Kidney (tissue), 13 donors: ENCODE measurements at regions not wholly inside any gene's neighbourhood (a gene's known extent, or its start where the extent isn't known, plus 50 kb on each side); places are given as distances from the start of the nearest gene placed in this dataset.

Experiments used
- DNase-seq, 5 donors: peaks; one replicate each; pipeline ENCODE4 v3.0.0-alpha.2; 2013 to 2020
- FAIRE-seq: peaks from 2 replicates; lab custom pipeline; 2012; peaks lifted over from hg19 to GRCh38; lab: Jason Lieb, UNC
- H3K27ac ChIP-seq, 2 donors: one replicate each; pipeline ENCODE4 v1.7.0; 2013; ENCODE audit warnings: low read depth in 2 of 2, low read length in 2 of 2, inconsistent platforms in 1 of 2
- H3K27me3 ChIP-seq: one replicate; pipeline ENCODE4 v1.7.1; 2013; ENCODE audit warnings: low read length, inconsistent platforms; ENCODE audit not compliant: control insufficient read depth, insufficient read depth
- H3K36me3 ChIP-seq, 3 donors: one replicate each; pipeline versions ENCODE4 v1.7.0 to v1.7.1; 2013; ENCODE audit warnings: low read length in 3 of 3, control low read depth in 1 of 3, inconsistent platforms in 1 of 3; ENCODE audit not compliant: insufficient read depth in 3 of 3, control insufficient read depth in 2 of 3
- H3K4me1 ChIP-seq, 3 donors: one replicate each; pipeline versions ENCODE4 v1.7.0 to v1.7.1; 2013; ENCODE audit warnings: low read length in 3 of 3, inconsistent platforms in 1 of 3, low read depth in 1 of 3; ENCODE audit not compliant: control insufficient read depth in 2 of 3, insufficient read depth in 2 of 3
- H3K4me3 ChIP-seq, 3 donors: one replicate each; pipeline versions ENCODE4 v1.7.0 to v1.8.1; 2013; ENCODE audit warnings: low read length in 3 of 3, control low read depth in 1 of 3, inconsistent platforms in 1 of 3
- H3K9ac ChIP-seq, 3 donors: one replicate each; pipeline versions ENCODE4 v1.7.0 to v1.7.1; 2013; ENCODE audit warnings: low read length in 3 of 3, control low read depth in 1 of 3, inconsistent platforms in 1 of 3
- H3K9me3 ChIP-seq, 3 donors: one replicate each; pipeline versions ENCODE4 v1.7.0 to v1.7.1; 2013; ENCODE audit warnings: low read length in 3 of 3, control low read depth in 1 of 3, inconsistent platforms in 1 of 3; ENCODE audit not compliant: control insufficient read depth in 2 of 3, insufficient read depth in 1 of 3
- intact Hi-C: fragments of 100-400 bp; cut with DNase I; formaldehyde crosslinking; loops from one replicate; pipeline ENCODE4 v1.11.1; 2022
- TF ChIP-seq, protein P1 (sequence below): IDR thresholded peaks from 3 replicates; pipeline ENCODE4 v1.5.1; 2012; ENCODE audit warnings: mild to moderate bottlenecking, moderate library complexity, borderline replicate concordance; ENCODE audit not compliant: insufficient read depth; ENCODE audit errors: extremely low read depth
- donor health status: control.
- donor health status: control.
- donor health status: control.
- donor health status: control.
- donor health status: control.
- donor health status: DM: yes; HTN: yes; CAD: no.
- donor health status: Normal renal cell carcinoma (clear cell type).

DNA sequence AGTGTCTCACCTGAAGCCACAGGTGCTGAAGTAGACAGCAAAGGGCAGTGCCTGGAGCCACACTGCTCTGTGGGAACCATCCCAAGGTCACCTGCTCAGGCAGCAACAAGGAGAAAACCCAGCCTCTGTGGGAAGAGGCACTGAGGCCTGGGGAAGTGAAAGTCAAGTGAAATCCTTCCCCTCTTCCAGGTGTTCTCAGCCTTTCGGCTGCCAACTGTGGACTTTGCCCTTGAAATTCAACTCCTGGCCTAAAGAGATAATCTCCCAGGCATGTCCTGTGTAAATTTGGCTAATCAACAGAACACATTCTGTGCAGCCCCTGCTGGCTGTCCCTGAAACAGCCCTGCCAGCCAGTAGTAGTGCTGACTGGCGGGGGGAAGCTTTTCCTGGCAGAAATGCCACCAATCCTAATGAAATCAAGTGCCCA is 112.1 kb downstream of the RPL27A start:
- no peaks in the 10 kb centered on the region for H3K36me3 ChIP-seq
- no peak overlapping the region for H3K9ac ChIP-seq
- no peak overlapping the region for H3K27ac ChIP-seq
- FAIRE-seq (no peak), DNase-seq (peak in 3 of 5 donors; percentile 17 to 66 (median 47))
- no peak overlapping the region for H3K4me3 ChIP-seq
- TF ChIP-seq, protein P1, sequence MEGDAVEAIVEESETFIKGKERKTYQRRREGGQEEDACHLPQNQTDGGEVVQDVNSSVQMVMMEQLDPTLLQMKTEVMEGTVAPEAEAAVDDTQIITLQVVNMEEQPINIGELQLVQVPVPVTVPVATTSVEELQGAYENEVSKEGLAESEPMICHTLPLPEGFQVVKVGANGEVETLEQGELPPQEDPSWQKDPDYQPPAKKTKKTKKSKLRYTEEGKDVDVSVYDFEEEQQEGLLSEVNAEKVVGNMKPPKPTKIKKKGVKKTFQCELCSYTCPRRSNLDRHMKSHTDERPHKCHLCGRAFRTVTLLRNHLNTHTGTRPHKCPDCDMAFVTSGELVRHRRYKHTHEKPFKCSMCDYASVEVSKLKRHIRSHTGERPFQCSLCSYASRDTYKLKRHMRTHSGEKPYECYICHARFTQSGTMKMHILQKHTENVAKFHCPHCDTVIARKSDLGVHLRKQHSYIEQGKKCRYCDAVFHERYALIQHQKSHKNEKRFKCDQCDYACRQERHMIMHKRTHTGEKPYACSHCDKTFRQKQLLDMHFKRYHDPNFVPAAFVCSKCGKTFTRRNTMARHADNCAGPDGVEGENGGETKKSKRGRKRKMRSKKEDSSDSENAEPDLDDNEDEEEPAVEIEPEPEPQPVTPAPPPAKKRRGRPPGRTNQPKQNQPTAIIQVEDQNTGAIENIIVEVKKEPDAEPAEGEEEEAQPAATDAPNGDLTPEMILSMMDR: peak; percentile 24
- H3K9me3 ChIP-seq: no peaks in the 10 kb centered on the region
- H3K4me1 ChIP-seq: peaks cover 0 to 2% (median 0%) of the 10 kb centered on the region in 3 donors
- H3K27me3 ChIP-seq: no peaks in the 10 kb centered on the region
- intact Hi-C loops: no loop called here

DNA sequence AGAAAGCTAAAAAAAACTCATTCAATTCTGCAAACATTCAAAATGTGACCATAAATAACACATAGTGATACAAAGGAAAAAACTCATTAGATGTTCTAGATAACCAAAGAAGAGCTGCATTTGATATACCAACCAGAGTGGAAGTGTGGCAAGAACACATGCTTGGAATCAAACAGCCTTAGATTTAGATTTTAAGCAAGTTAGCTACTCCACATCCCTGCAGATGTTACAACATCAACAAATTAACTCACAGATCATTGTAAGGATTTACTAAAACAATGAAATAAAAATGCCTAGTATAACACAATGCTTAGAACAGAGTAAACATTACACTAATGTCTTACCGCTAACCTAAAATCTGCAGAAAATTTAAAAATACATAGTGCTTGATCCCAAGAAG is 114.0 kb upstream of the AKIP1 start:
- TF ChIP-seq, protein P1: no peak

DNA sequence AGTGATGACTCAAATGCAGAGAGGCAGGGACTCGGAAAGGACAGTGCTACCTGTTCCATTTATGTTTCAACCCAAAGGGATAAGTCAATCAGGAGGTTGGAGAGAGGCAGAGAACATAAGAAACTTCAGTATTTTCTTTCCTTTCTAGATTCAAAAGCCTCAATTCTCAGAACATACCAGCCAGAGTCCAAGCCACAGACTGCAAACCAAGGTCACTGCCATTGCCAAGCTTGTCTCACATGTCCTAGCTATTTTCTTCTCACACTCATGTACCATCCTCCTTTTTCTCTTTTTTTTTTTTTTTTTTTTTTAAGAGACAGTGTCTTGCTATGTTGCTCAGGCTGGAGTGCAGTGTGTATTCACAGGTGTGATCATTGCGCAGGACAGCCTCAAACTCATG is 111.7 kb upstream of the AKIP1 start:
- TF ChIP-seq, protein P1: no peak
- no peaks in the 10 kb centered on the region for H3K4me1 ChIP-seq
- intact Hi-C loops: no loop called here
- no peak overlapping the region for H3K4me3 ChIP-seq
- no peaks in the 10 kb centered on the region for H3K27me3 ChIP-seq
- no peak overlapping the region for H3K9ac ChIP-seq
- DNase-seq (peak in 1 of 5 donors; percentile 2), FAIRE-seq (no peak)
- H3K36me3 ChIP-seq: no peaks in the 10 kb centered on the region
- no peak overlapping the region for H3K27ac ChIP-seq
- H3K9me3 ChIP-seq: no peaks in the 10 kb centered on the region

More for the DNA sequence above, 114.0 kb upstream of the AKIP1 start:
- H3K9ac ChIP-seq: no peak overlapping the region
- DNase-seq (no peak), FAIRE-seq (no peak)
- no peaks in the 10 kb centered on the region for H3K9me3 ChIP-seq
- H3K4me3 ChIP-seq: no peak overlapping the region
- H3K36me3 ChIP-seq: no peaks in the 10 kb centered on the region
- no peaks in the 10 kb centered on the region for H3K4me1 ChIP-seq
- H3K27ac ChIP-seq: no peak overlapping the region
- no peaks in the 10 kb centered on the region for H3K27me3 ChIP-seq
- intact Hi-C loops: no loop called here

DNA sequence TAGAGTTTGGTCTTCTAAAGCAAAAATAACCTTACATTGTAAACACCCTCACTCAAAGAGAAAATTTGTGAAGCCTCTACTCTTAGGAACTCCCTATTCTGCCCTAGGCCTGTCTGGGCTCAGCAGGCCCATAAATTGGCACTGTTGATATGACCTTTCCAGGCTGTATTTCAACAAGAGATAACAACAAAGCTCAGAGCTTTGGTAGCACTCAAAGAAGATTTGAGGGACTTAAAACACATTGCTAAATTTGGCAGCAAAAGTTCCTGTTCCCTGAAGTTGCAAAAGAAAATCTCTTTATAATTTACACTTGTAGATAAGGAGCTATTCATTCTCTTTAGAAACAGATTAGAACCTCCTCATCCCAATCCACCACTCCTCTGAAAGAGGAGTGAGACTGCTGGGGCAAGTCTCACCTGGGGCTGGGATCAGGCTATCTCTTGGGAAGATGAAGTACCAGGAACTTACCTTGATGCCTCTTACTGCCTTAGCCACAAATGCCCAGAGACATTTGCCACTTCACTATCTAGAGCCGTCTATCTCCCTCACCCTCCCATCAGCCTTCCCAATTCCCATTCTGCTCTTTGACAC is 110.4 kb upstream of the AKIP1 start:
- H3K9ac ChIP-seq: no peak overlapping the region
- DNase-seq: no peak
- H3K9me3 ChIP-seq: no peaks in the 10 kb centered on the region
- intact Hi-C loops: no loop called here
- H3K4me1 ChIP-seq: peaks cover 0 to 6% (median 0%) of the 10 kb centered on the region in 3 donors
- no peak for FAIRE-seq
- H3K27ac ChIP-seq: no peak overlapping the region
- no peaks in the 10 kb centered on the region for H3K27me3 ChIP-seq
- TF ChIP-seq, protein P1: no peak
- H3K36me3 ChIP-seq: no peaks in the 10 kb centered on the region
- H3K4me3 ChIP-seq: no peak overlapping the region
